Stimulated activated CD8-positive, alpha-beta memory T cell treated with anti-CD3 and anti-CD28 coated beads, Interleukin-4, amount 100 ng/mL, for 4 hours (primary cell): ENCODE measurements at regions not wholly inside any gene's neighbourhood (a gene's known extent, or its start where the extent isn't known, plus 50 kb on each side); places are given as distances from the start of the nearest gene placed in this dataset.

Experiments used
- DNase-seq, 2 donors: peaks; one replicate each; pipeline ENCODE4 v3.0.0-alpha.2; 2020; ENCODE audit warnings: low read depth in 2 of 2, low spot score in 1 of 2

DNA sequence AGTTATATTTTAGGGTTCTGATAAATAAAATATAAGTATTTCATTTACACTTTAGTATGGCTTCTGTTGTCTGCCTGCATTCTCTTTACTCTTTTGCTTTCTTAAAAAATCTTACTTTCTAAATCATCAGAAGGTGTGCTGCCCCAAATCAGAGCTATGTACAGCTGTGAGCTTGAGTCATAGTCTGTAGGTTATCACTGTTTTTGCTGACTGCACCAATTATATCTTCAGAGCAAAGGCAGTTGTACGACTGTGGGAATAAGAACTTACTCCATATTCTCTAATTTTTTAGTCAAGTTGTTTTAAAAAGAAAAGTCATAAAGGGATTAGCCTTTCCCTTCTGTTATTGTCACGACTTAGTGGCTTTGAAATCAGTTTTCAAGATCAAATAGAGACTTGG is 1649.0 kb downstream of the HACE1 start:
- no peak for DNase-seq

DNA sequence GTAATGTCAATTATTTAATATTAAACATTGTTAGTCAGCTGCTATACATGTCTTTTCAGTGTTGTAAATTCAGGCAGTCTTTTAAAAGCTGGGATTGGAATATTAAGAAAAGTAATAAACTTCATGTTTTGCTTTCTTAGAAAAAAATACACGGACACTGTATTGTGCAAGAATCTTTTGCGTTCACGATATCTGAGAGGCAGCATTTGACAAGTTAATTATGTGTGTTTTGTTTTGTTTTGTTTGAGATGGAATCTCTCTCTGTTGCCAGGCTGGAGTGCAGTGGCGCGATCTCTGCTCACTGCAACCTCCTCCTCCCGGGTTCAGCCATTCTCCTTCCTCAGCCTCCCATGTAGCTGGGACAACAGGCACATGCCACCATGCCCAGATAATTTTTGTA is 1661.3 kb downstream of the HACE1 start:
- DNase-seq = no peak

DNA sequence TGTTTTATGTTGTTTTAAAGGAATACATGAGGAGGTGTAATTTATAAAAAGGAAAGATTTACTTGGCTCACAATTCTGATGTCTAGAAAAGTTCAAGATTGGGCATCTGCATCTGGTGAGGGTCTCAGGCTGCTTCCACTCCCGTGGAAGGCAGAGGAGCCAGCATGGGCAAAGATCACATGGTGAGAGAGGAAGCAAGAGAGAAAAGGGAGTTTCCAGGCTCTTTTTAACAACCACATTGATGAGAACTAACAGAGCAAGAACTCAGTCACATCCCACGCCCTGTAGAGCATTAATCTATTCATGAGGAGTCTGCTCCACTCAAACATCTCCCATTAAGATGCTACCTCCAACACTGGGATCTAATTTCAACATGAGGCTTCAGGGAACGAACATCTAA is 1666.3 kb downstream of the HACE1 start:
- DNase-seq = no peak

DNA sequence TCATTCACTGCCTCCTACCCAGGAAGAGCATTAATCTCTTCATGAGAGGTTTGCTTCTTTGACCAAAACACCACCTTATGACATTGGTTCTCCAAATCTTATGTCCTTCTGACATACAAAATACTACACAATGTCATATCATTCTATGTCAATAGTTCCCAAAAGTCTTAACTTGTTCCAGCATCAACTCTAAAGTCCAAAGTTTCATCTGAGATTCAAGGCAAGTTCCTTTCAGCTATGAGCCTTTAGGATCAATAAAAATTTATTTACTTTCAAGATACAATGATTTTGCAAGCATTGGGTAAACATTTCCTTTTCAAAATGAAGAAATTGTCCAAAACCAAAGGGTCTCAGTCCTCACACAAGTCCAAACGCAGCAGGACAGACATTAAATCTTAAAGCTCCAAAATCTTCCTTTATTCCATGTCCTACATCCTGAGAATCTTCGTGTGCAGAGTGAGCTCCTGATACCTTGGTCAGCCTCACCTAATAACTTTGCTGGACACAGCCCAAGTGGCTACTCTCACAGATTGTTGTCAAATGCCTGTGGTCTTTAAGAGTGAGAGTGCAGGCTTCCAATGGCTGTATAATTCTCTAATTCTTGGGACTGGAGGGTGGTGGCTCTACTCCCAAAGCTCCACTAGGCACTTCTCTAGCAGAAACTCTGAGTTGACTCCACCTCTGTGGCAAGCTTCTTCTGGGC is 1668.2 kb downstream of the HACE1 start:
- DNase-seq = no peak

DNA sequence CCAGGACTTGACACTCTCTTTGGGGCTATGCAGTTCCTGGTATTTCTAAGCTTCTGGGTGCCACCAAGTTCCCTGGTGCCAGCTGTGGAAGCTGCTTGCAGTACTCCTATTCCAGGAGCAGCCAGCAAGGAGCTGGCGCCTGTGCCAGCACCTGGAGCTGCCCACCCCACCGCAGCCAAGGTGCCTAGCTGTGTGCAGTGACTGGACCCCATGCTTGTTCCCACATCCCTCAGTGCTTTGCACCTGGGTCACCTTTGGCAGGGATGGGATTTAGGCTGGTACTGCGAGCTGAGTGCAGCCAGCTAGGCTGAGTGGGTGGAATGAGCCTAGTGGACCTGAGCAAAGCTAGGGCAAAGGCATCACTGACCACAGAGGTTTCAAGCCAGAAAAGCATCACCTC is 1674.9 kb downstream of the HACE1 start:
- no peak for DNase-seq

DNA sequence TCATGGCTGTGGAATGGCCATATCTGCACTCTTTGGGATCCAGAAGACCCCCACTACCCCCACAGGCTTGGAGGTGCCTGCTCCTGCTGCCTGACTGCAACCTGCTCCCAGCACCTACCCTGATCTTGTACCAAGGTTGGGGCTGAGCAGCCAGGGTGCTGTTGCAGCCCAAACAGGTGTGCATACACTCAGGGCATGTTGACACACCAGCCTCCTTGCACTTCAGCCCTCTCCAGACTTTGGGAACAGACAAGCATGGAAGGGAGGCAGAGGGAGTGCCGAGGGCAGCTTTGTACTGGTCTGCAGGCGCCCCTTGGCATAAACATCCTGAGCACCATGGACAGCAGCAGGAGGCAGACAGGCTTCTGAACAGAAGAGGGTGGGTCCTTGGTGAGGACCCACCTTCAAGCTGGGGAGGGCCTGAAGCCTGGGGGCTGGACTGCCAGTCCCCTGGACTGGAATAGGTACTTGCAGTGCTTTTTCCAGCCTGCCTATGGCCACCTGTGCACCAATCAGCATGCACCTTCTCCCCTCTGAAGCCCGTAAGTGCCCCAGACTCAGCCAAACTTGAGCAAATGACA is 1675.8 kb downstream of the HACE1 start:
- no peak for DNase-seq

DNA sequence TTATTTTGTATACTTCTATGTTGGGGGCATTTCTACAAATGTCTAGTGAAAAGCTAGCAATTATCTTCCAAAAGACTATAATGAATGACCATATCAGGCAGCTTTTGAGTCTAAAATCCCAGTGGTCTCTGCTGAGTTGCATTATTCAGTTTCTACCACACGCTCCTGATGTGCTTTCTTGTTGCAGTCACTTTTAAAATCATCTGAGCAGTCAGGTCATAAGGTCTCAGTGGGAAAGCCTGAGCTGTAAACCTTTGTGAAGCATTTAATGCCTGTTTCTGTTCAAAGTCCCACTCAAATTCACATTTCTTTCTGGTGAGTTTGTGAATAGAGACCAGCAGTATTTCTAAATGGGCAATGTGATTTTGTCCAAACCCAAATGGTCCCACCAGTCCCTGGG is 1681.5 kb downstream of the HACE1 start:
- no peak for DNase-seq

DNA sequence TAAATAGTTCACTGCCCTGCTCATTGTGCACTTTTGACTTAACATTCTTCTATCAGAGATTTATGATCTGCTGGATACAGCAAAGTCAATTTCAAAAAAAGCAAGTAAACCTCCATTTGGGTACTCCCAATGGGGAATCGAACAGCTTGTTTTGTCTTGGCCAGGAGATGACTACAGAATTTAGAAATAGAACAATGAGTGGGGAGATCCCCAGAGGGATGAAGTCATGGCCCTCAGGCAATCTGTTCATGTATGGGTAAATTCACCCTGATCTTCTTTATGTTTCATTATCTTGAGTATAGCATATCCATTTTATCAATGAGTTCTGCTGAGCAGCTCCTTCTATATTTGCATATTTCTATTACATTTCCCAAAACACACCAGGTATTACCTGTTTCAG is 1681.9 kb downstream of the HACE1 start:
- no peak for DNase-seq

DNA sequence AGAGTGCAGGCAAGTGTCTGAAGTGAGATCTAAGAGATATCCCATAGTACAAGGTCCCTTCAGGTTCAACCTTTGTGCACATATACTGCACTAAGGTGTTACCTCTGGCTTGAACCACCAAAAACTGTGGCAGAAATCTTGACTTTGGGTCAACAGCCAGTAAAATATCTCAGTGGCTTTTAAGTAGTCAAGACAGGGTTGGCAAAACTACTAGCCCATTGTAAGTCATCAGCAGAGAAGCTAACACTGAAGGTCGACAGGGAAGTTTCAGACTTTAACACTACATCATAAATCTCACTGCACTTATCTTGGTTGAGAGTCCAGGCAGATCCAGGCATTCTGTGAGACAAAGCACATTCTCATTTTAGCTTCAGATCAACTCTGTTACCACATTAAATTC is 1684.7 kb downstream of the HACE1 start:
- no peak for DNase-seq

DNA sequence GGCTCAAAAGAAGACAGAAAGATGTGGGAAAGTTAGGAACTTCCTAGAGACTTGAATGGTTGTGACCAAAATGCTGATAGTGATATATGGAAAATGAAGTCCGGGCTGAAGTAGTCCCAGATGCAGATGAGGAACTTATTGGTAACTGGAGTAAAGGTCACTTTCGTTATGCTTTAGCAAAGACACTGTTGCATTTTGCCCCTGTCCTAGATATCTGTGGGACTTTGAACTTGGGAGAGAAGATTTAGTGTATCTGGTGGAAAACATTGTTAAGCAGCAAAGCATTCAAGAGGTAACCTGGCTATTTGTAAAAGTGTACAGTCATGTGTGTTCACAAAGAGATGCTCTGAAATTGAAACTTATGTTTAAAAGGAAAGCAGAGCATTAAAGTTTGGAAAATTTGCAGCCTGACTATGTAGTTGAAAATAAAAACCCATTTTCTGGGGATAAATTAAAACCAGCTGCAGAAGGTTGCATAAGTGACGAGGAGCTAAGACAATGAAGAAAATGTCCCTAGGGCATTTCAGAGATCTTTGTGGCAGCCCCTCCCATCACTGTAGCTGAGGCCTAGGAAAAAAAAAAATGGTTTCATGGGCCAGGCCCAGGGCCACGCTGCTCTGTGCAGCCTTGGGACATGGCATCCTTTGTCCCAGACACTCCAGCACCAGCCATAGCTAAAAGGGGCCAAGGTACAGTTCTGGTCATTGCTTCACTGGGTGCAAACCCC is 1692.2 kb downstream of the HACE1 start:
- DNase-seq = no peak

DNA sequence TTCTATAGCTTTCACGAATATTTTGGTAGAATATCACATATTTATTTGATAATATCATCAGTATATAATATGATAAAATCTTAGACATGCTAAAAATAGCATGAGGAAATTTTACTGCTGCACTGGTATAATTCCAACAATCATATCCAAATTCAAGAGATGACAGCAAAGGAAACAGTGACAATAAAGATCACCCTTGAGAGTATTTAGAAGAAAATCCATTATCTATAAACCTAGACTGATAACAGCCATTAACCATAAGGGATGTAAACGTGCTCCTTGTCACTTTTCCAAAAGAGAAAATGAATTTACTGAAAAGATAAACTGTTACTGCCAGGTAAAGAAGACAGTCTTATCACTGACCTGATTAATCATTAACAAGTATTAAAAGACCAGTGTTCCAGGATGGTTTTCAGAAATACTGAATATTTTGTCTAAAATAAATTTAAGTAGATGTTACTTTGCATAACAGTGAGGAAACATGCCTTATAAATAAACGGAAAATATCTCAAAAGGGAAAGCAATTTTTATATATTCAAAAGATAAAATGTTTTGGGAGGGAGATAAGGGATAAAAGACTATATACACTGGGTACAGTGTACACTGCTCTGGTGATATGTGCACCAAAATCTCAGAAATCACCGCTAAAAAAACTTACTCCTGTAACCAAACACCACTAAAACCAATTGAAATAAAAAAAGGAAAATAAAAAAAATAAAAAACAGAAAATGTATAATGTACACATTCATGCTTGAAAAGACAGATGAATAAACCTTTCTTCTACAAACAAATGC is 1704.7 kb downstream of the HACE1 start:
- no peak for DNase-seq

DNA sequence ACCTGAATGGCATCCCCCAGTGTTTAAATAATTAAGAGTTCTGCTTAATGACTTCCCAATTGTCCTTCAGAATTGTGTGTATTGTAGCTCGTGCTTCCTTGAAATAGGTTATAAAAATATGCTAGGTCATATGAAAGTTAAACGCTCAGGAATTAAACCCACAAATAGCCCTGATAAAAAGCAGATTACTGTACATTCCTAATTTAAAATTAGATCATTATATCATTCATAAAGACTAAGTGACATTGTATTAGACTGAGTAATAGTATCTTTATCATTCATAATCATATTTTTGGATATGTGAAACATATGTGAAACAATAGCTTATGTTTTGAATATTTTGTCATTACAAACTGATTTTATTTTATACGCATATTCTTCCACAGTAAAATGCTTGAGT is 1706.7 kb downstream of the HACE1 start:
- DNase-seq = no peak

DNA sequence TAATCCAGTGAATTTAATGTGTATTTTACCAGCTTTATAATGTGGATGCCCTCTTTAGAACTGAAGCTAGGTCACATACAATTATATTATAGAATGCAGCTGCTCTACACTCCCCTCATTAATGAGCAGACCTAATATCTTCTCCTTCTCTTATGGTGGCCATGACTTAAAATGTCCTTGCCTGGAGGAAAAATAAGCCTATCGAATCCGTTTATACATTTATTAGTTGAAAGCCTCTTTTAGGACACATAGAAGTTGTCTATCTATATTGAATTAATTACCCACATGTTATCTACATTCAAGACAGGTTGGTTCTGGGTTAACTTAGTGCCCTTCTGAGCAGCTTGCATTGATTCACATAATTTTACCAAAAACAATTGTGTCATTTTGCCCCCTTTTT is 1716.8 kb downstream of the HACE1 start:
- no peak for DNase-seq

DNA sequence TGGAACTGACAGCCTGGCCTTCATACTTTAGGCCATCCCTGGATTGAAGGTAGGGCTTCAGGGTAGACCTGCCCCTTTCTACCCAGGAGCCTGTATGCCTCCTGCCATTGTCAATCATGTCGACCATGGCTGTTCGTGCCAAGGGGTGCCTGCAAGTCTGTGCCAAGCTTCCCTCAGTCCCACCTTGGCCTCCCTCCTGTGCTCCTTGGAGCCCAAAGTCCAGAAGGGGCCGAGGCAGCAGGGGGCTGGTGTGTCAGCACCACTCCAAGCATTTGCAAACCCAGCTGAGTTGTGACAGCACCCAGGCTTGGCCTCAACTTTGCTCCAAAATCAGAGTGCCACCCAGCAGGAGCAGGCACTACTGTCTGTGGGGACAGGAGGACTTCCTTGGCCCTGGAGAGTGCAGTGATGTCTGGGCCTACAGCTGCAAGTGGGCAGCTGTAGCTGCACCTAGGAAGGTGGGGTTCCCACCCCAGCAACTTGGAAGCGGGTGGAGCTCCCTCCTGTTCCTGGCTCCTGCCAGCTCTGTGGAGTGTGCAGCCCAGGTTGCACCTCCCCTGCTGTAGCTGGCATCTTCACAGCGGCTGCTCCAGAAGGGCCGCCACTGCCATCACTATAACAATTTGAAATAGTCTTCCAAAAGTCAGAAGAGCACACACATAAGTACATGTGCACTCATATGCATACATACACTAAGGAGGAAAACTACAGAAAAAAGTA is 1719.3 kb downstream of the HACE1 start:
- no peak for DNase-seq

DNA sequence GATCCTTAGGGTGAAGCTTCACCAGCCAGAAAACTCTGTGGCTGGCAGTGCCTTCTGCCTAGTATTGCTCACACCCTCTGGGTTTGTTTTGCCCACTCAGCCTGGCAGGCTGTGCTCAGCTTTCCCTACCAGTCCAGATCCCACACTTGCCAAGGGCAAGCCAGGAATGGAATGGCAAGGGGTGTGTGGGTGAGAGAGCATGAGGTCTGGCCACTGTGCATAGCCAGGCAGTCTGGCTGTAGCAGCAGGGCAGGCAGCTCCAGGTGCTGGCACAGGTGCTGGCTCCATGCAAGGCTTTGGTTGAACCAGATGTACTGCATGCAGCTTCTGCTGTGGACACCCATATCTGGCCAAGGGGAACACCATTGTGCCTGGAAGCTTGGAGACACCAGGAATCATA is 1720.3 kb downstream of the HACE1 start:
- no peak for DNase-seq

DNA sequence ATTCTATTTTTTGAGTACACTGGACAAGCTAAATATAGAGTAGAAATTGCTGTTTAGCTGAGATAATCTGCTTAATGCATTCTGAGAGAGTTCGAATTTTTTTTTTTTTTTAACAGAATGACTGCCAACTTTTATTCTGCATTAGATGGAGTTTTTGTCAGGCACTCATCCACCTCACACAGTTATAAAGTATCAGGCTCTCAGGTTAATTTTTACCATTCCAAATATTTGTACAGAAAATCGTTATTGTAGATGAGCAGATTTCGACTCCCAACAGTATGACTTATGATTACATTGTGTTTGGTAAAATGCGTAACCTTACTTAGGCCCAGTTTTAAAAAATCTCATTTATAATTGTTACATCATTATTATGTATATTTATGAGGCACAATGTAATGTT is 1731.0 kb downstream of the GRIK2 start:
- no peak for DNase-seq

DNA sequence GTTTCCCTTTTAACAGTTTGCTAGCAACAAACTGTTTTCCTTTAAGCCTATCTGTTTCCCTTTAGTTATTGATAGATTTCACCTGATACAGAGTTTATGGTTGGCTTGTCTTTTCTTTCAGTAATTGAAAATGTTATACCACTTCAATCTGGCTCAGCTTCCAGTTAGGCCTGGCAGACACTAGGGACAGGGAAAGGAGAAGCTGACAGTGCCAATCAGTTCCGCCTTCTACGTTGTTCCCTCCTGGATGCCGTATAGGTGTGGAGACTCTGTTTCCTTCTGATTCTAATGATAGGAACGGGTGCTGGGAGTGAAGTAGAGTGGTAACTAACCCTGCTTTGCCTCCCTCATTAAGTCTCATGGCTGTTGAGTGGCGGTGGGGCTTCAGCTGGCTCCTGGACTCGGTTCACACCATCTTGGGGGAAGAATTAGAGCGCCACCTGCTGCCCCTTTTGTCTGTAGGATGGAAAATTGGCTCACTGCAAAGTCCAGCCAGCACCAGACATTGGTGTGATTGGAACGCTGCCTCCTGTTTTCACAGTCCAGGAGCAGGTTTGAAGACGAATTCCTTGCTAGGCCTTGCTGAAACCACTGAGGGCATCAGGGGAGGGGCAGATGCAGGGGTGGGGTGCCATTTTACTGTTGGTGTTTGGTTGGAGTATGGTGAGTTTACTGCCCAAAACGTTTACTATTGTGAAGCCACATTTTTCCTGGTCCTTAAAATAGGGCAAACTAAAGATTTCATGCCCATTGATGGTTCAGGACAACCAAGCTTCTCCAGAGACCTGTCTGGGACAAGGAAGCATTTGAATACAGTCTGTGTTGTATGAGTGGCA is 1729.5 kb downstream of the GRIK2 start:
- DNase-seq = no peak

DNA sequence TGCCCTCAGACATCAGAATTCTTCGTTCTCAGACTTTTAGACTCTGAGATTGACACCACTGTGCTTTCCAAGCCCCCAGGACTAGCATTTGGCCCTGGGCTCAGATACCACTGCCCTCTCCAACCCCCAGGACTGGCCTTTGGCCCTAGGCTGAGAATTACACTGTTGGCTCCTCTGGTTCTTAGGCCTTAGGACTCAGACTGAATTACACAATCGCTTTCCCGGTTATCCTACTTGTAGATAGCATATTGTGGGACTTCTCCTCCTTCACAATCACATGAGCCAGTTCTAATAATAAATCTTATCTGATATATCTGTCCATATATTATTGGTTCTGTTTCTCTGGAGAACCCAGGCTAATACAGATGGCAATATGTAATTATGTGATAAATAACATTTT is 1725.5 kb downstream of the GRIK2 start:
- DNase-seq = no peak

DNA sequence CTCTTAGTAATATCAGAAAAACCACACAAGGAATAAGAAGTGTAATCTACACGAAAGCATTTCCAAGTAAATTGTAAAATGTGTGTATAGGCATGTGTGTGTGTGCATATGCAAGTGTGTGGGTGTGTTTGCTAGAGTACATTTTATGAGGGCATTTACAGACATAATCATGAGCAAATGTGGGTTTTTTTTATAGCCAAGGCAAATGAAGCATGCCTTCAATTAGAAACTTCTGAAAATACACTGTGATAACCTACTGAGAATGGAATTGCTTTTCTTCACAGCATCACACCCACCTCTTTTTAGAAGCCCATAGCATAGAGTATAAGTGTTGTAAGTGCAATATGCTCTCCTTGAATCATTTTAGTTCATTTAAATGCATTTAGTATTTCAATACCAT is 1721.1 kb downstream of the GRIK2 start:
- no peak for DNase-seq

DNA sequence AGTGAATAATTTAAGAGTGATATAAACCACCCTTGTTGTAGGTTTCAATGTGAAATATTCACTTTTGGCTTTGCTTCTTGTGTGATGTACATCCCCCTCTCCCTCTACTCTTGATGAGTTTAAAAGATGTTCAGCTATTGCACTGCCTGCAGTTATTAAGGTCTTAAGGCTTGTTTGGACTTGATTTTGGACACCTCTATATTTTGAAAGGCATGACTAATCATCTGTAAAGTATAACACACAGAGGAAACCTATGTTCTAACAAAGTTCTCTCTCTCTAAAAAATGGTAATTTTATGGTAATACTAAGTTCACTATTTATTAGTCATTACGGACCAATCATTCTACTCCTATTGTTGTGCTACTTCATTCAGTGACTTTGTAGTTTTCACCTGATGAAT is 1719.9 kb downstream of the GRIK2 start:
- no peak for DNase-seq
